IMR-90 (cell line): ENCODE measurements at regions not wholly inside any gene's neighbourhood (a gene's known extent, or its start where the extent isn't known, plus 50 kb on each side); places are given as distances from the start of the nearest gene placed in this dataset.

Experiments
- ATAC-seq: fragments of 200-7000 bp; cut with Tn5 transposase; 2 replicates; pipeline ENCODE4 v1.9.1; 2020; ENCODE audit warnings: low read depth, mild to moderate bottlenecking, moderate library complexity
- BruUV-seq: library from RNA; stranded (reverse); fragments of 400-500 nt; replicated peaks from 2 replicates; lab custom pipeline; 2021; lab: Mats Ljungman, UMichigan
- CTCF ChIA-PET: fragments of 300-600 bp; formaldehyde crosslinking; extraction: SDS; loops from one replicate; lab custom pipeline; 2021; ENCODE audit warnings: antibody characterized with exemption; lab: Yijun Ruan, JAX
- POLR2A ChIA-PET: fragments of 300-600 bp; sonication (Branson Sonifier 250); formaldehyde crosslinking; loops from one replicate; lab custom pipeline; 2022; ENCODE audit warnings: antibody characterized with exemption; ENCODE audit not compliant: unreplicated experiment; lab: Charles Lee
- DNase-seq: peaks from one replicate; pipeline ENCODE4 v3.0.0; 2013
- H2AFZ ChIP-seq: replicated peaks from 2 replicates; pipeline ENCODE3; 2013; ENCODE audit warnings: low read length, mild to moderate bottlenecking; ENCODE audit not compliant: poor library complexity
- H2AK5ac ChIP-seq: 2 replicates; pipeline ENCODE4 v1.6.1; 2013; ENCODE audit warnings: low read depth, low read length, inconsistent platforms
- H2AK9ac ChIP-seq: replicated peaks from 2 replicates; pipeline ENCODE3; 2013; ENCODE audit warnings: mild to moderate bottlenecking, low read depth, low read length, moderate library complexity; ENCODE audit not compliant: poor library complexity
- H2BK120ac ChIP-seq: 2 replicates; pipeline ENCODE4 v1.6.1; 2013; ENCODE audit warnings: low read depth, low read length, inconsistent platforms
- H2BK15ac ChIP-seq: 3 replicates; pipeline ENCODE4 v1.6.1; 2013; ENCODE audit warnings: low read depth, low read length, inconsistent platforms
- H2BK20ac ChIP-seq: 2 replicates; pipeline ENCODE4 v1.6.1; 2013; ENCODE audit warnings: low read depth, mild to moderate bottlenecking, inconsistent platforms, low read length, moderate library complexity
- H2BK5ac ChIP-seq: 2 replicates; pipeline ENCODE4 v1.6.1; 2013; ENCODE audit warnings: mild to moderate bottlenecking, low read depth, low read length, inconsistent platforms; ENCODE audit not compliant: poor library complexity, severe bottlenecking
- H3K14ac ChIP-seq: replicated peaks from 2 replicates; pipeline ENCODE4 v1.6.1; 2013; ENCODE audit warnings: low read depth, low read length, inconsistent platforms
- H3K18ac ChIP-seq: 2 replicates; pipeline ENCODE4 v1.6.1; 2013; ENCODE audit warnings: low read depth, low read length, control low read depth
- H3K23ac ChIP-seq: 2 replicates; pipeline ENCODE4 v1.6.1; 2013; ENCODE audit warnings: low read depth, low read length, inconsistent platforms
- H3K27ac ChIP-seq: 2 replicates; pipeline ENCODE4 v1.5.1; 2013; ENCODE audit warnings: mild to moderate bottlenecking, control low read depth, low read length; ENCODE audit not compliant: insufficient read depth
- H3K27me3 ChIP-seq: 2 replicates; pipeline ENCODE4 v1.6.1; 2013; ENCODE audit warnings: low read length; ENCODE audit not compliant: control insufficient read depth, insufficient read depth
- H3K36me3 ChIP-seq: 2 replicates; pipeline ENCODE4 v1.6.1; 2013; ENCODE audit warnings: low read length, mixed read lengths; ENCODE audit not compliant: control insufficient read depth, insufficient read depth
- H3K4ac ChIP-seq: 2 replicates; pipeline ENCODE4 v1.6.1; 2013; ENCODE audit warnings: low read depth, low read length, inconsistent platforms
- H3K4me1 ChIP-seq: 2 replicates; pipeline ENCODE4 v1.6.1; 2013; ENCODE audit warnings: low read length, mixed read lengths; ENCODE audit not compliant: control insufficient read depth, insufficient read depth
- H3K4me2 ChIP-seq: 2 replicates; pipeline ENCODE4 v1.6.1; 2013; ENCODE audit warnings: low read depth, mild to moderate bottlenecking, control low read depth, low read length, moderate library complexity
- H3K4me3 ChIP-seq: 2 replicates; pipeline ENCODE4 v1.5.1; 2013; ENCODE audit warnings: low read depth, mild to moderate bottlenecking, control low read depth, low read length, moderate library complexity; ENCODE audit not compliant: insufficient read depth
- H3K56ac ChIP-seq: 2 replicates; pipeline ENCODE4 v1.6.1; 2013; ENCODE audit warnings: low read length, inconsistent platforms; ENCODE audit not compliant: insufficient read depth; ENCODE audit errors: extremely low read depth
- H3K79me1 ChIP-seq, 2 experiments: 2 replicates each; pipeline ENCODE4 v1.6.1; 2013; ENCODE audit warnings: low read length in 2 of 2, inconsistent platforms in 1 of 2, low read depth in 1 of 2
- H3K9ac ChIP-seq: 2 replicates; pipeline ENCODE4 v1.6.1; 2013; ENCODE audit warnings: low read depth, low read length, control low read depth
- H3K9me1 ChIP-seq: 2 replicates; pipeline ENCODE4 v1.6.1; 2013; ENCODE audit warnings: low read length, inconsistent platforms; ENCODE audit not compliant: insufficient read depth
- H3K9me3 ChIP-seq: 2 replicates; pipeline ENCODE4 v1.6.1; 2013; ENCODE audit warnings: low read length; ENCODE audit not compliant: control insufficient read depth, insufficient read depth
- H4K20me1 ChIP-seq: 2 replicates; pipeline ENCODE4 v1.6.1; 2013; ENCODE audit warnings: low read length, inconsistent platforms; ENCODE audit not compliant: insufficient read depth
- H4K5ac ChIP-seq: 2 replicates; pipeline ENCODE4 v1.6.1; 2013; ENCODE audit warnings: mild to moderate bottlenecking, low read depth, low read length, control low read depth
- H4K8ac ChIP-seq, 2 experiments: 2 replicates each; pipeline ENCODE4 v1.6.1; 2013; ENCODE audit warnings: low read depth in 2 of 2, low read length in 2 of 2, control low read depth in 1 of 2, inconsistent platforms in 1 of 2
- H4K91ac ChIP-seq: 2 replicates; pipeline ENCODE4 v1.6.1; 2013; ENCODE audit warnings: low read depth, low read length, inconsistent platforms; ENCODE audit not compliant: insufficient read depth
- BHLHE40 ChIP-seq: fragments of 150-350 bp; IDR thresholded peaks from 2 replicates; pipeline ENCODE4 v1.6.1; 2016; ENCODE audit warnings: mild to moderate bottlenecking, low read depth, low read length
- CEBPB ChIP-seq: IDR thresholded peaks from 2 replicates; pipeline ENCODE4 v1.6.1; 2012; ENCODE audit warnings: low read depth, low read length, improper control_type of control experiment
- CHD1 ChIP-seq: IDR thresholded peaks from 2 replicates; pipeline ENCODE4 v1.6.1; 2012; ENCODE audit warnings: low read depth, low read length, improper control_type of control experiment
- FOS ChIP-seq: fragments of 150-350 bp; IDR thresholded peaks from 2 replicates; pipeline ENCODE4 v1.6.1; 2016; ENCODE audit warnings: low read depth, low read length
- MAFK ChIP-seq: IDR thresholded peaks from 2 replicates; pipeline ENCODE4 v1.6.1; 2012; ENCODE audit warnings: low read depth, low read length, improper control_type of control experiment
- MXI1 ChIP-seq: IDR thresholded peaks from 2 replicates; pipeline ENCODE4 v1.6.1; 2012; ENCODE audit warnings: low read depth, mild to moderate bottlenecking, low read length, moderate library complexity, borderline replicate concordance
- NFE2L2 ChIP-seq: fragments of 150-350 bp; IDR thresholded peaks from 2 replicates; pipeline ENCODE4 v1.6.1; 2016; ENCODE audit warnings: low read depth, mild to moderate bottlenecking, low read length
- POLR2A ChIP-seq: IDR thresholded peaks from 2 replicates; pipeline ENCODE4 v1.6.1; 2012; ENCODE audit warnings: mild to moderate bottlenecking, low read depth, low read length
- RAD21 ChIP-seq: IDR thresholded peaks from 2 replicates; pipeline ENCODE4 v1.6.1; 2012; ENCODE audit warnings: low read length, improper control_type of control experiment
- RCOR1 ChIP-seq: IDR thresholded peaks from 2 replicates; pipeline ENCODE4 v1.6.1; 2012; ENCODE audit warnings: mild to moderate bottlenecking, low read length, improper control_type of control experiment; ENCODE audit not compliant: insufficient replicate concordance
- RFX5 ChIP-seq: IDR thresholded peaks from 2 replicates; pipeline ENCODE4 v1.8.0; 2012; ENCODE audit warnings: low read depth, mild to moderate bottlenecking, low read length, moderate library complexity
- SMC3 ChIP-seq: fragments of 150-350 bp; IDR thresholded peaks from 2 replicates; pipeline ENCODE4 v1.6.1; 2016; ENCODE audit warnings: low read depth, mild to moderate bottlenecking, antibody characterized with exemption, low read length, moderate library complexity
- WGBS, 2 experiments: methylation state at CpG; one replicate each; pipeline versions ENCODE4 v1.1.5 to v1.1.7; 2013; ENCODE audit warnings: missing lambda C conversion rate in 2 of 2; ENCODE audit not compliant: insufficient read length in 1 of 2; ENCODE audit errors: extremely low coverage in 2 of 2; 5-methylcytosine and 5-hydroxymethylcytosine counted together
- dilution Hi-C: fragments of 300-500 bp; cut with HindIII; formaldehyde crosslinking; loops from one replicate; pipeline ENCODE4 v1.14.3; 2018; ENCODE audit warnings: low sequenced_read_pairs; ENCODE audit not compliant: unreplicated experiment
- in situ Hi-C: fragments of 300-500 bp; cut with MboI; formaldehyde crosslinking; loops from 3 replicates; pipeline ENCODE4 v1.14.3; 2019; ENCODE audit warnings: low sequenced_read_pairs, inconsistent platforms, mixed read lengths
- intact Hi-C: fragments of 100-400 bp; cut with micrococcal nuclease; formaldehyde crosslinking; loops from 2 replicates; pipeline ENCODE4 v1.10.0; 2022
- TF ChIP-seq, protein P1 (sequence below): fragments of 150-350 bp; IDR thresholded peaks from 2 replicates; pipeline ENCODE4 v1.6.1; 2017; ENCODE audit warnings: mild to moderate bottlenecking, antibody characterized with exemption, low read length, low read depth
- TF ChIP-seq, protein P2 (sequence below): conservative IDR thresholded peaks from 2 replicates; pipeline ENCODE4 v1.5.1; 2012; ENCODE audit warnings: mild to moderate bottlenecking, low read depth, low read length, improper control_type of control experiment
- TF ChIP-seq, protein P3 (sequence below): fragments of 150-350 bp; IDR thresholded peaks from 2 replicates; pipeline ENCODE4 v1.6.1; 2016; ENCODE audit warnings: low read depth, mild to moderate bottlenecking, low read length, moderate library complexity, borderline replicate concordance

DNA sequence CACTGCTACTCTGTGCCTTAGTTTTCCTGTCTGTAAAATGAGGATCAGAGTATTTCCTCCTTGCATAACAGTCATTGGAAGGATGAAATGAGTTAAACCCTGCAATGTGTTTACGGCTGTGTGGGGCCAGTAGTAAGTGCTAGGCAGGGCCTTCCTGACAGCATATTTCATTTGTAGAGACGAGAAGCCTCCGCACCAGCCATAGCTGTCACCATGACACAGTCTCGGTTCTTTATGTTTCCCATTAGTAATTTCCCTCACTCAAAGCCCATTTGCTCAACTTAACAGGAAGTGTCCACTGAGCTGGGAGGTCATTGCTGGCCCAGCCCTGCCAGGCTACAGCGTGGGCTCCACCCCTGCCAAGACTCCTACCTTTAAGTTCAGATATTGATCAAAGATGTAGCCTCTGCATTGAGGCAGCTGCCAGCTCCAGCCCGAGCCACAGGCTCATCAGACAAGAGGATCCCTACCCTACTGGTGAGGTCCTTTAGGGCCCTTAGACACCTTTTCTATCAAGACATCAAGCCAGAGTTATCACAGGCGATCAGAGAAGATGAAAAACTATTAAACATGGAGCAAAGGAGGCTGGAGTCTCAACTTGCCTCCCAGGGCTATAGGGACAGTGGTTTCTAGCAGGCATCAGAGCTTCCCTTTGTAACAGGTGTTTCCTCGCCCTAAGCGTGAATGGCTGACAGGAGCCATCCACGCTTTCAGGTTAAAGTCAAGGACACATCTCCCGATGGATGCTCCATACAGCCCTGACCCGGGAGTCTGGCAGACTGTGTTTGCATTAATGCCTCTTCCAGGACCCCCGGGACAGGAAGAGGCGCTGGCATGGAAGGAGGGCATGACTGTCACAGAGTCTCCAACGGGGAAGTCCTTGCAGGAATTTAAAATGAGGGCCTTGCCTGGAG, 251.7 kb downstream of the NDUFA10 start:
- Histone ChIP-seq H3K36me3 (no peaks in the 10 kb centered on the region), H3K18ac (no peak overlapping the region), H3K4ac (no peak overlapping the region), H4K91ac (no peak overlapping the region), H3K4me1 (no peaks in the 10 kb centered on the region), H2BK20ac (no peak overlapping the region), H4K20me1 (no peaks in the 10 kb centered on the region), H3K9me1 (no peaks in the 10 kb centered on the region), H2BK120ac (no peak overlapping the region), H4K8ac (no peak overlapping the region), H3K9me3 (peaks cover 53% of the 10 kb centered on the region), H3K9ac (no peak overlapping the region), H2AK5ac (no peak overlapping the region), H3K4me3 (no peak overlapping the region), H3K56ac (no peak overlapping the region), H3K4me2 (no peak overlapping the region), H4K5ac (no peak overlapping the region), H2BK15ac (no peak overlapping the region), H2AFZ (no peak overlapping the region), H2AK9ac (no peak overlapping the region), H3K27ac (no peak overlapping the region), H2BK5ac (no peak overlapping the region), H3K79me1 (no peaks in the 10 kb centered on the region), H3K27me3 (no peaks in the 10 kb centered on the region), H3K14ac (no peak overlapping the region), H3K23ac (no peak overlapping the region)
- intact Hi-C loops (no loop called here), in situ Hi-C loops (no loop called here), dilution Hi-C loops (no loop called here)
- WGBS, 2 experiments = 52% methylated on average over 7 of the region's 15 CpGs; no CpG with 5 or more reads in 1 of the 2 experiments
- ATAC-seq = no peak
- DNase-seq = no peak
- CTCF ChIA-PET = no interaction called here
- POLR2A ChIA-PET = no interaction called here
- no TSS peak for BruUV-seq
- TF ChIP-seq CHD1 = no peak
- TF ChIP-seq, protein P1, sequence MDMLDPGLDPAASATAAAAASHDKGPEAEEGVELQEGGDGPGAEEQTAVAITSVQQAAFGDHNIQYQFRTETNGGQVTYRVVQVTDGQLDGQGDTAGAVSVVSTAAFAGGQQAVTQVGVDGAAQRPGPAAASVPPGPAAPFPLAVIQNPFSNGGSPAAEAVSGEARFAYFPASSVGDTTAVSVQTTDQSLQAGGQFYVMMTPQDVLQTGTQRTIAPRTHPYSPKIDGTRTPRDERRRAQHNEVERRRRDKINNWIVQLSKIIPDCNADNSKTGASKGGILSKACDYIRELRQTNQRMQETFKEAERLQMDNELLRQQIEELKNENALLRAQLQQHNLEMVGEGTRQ = no peak
- TF ChIP-seq CEBPB = no peak
- no peak for TF ChIP-seq BHLHE40
- no peak for TF ChIP-seq POLR2A
- no peak for TF ChIP-seq MXI1
- no peak for TF ChIP-seq NFE2L2
- TF ChIP-seq MAFK = no peak
- TF ChIP-seq FOS = no peak
- TF ChIP-seq, protein P2, sequence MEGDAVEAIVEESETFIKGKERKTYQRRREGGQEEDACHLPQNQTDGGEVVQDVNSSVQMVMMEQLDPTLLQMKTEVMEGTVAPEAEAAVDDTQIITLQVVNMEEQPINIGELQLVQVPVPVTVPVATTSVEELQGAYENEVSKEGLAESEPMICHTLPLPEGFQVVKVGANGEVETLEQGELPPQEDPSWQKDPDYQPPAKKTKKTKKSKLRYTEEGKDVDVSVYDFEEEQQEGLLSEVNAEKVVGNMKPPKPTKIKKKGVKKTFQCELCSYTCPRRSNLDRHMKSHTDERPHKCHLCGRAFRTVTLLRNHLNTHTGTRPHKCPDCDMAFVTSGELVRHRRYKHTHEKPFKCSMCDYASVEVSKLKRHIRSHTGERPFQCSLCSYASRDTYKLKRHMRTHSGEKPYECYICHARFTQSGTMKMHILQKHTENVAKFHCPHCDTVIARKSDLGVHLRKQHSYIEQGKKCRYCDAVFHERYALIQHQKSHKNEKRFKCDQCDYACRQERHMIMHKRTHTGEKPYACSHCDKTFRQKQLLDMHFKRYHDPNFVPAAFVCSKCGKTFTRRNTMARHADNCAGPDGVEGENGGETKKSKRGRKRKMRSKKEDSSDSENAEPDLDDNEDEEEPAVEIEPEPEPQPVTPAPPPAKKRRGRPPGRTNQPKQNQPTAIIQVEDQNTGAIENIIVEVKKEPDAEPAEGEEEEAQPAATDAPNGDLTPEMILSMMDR = no peak
- no peak for TF ChIP-seq RAD21
- TF ChIP-seq, protein P3, sequence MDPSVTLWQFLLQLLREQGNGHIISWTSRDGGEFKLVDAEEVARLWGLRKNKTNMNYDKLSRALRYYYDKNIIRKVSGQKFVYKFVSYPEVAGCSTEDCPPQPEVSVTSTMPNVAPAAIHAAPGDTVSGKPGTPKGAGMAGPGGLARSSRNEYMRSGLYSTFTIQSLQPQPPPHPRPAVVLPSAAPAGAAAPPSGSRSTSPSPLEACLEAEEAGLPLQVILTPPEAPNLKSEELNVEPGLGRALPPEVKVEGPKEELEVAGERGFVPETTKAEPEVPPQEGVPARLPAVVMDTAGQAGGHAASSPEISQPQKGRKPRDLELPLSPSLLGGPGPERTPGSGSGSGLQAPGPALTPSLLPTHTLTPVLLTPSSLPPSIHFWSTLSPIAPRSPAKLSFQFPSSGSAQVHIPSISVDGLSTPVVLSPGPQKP = no peak
- no peak for TF ChIP-seq RCOR1
- no peak for TF ChIP-seq RFX5
- TF ChIP-seq SMC3 = no peak
